T1000 (cell line): ENCODE measurements at regions not wholly inside any gene's neighbourhood (a gene's known extent, or its start where the extent isn't known, plus 50 kb on each side); places are given as distances from the start of the nearest gene placed in this dataset.
A peak's percentile ranks its signal among the peaks of the same experiment; 100 is the strongest.
"Not testable (repeated sequence)": the region's sequence is repeated elsewhere in the genome, so short reads cannot be mapped to it uniquely, and the experiment has no call there.

Experiments
- DNase-seq: peaks from one replicate; lab custom pipeline; 2025; ENCODE audit warnings: mixed read lengths; lab: John Stamatoyannopoulos, UW

GRCh38 chr6:156688620-156688971 lies 88.6 kb upstream of the ARID1B start:
- no peak for DNase-seq

GRCh38 chr6:156687789-156688619 lies 89.2 kb upstream of the ARID1B start:
- DNase-seq = peak; percentile 3

- peak; percentile 87 for DNase-seq
Observed at GRCh38 chr6:156686995-156687788, 90.0 kb upstream of the ARID1B start.

GRCh38 chr6:156686301-156686994 lies 90.7 kb upstream of the ARID1B start:
- DNase-seq = no peak

- DNase-seq = no peak
Observed at GRCh38 chr6:156685823-156686222, 91.4 kb upstream of the ARID1B start.

GRCh38 chr6:156683821-156684220 lies 93.4 kb upstream of the ARID1B start:
- no peak for DNase-seq

GRCh38 chr6:156676721-156677120 lies 100.5 kb upstream of the ARID1B start:
- no peak for DNase-seq

- no peak for DNase-seq
Observed at GRCh38 chr6:156674197-156674596, 103.0 kb upstream of the ARID1B start.

- not testable (repeated sequence) for DNase-seq
Observed at GRCh38 chr6:156670097-156670496, 107.1 kb upstream of the ARID1B start.

- no peak for DNase-seq
Observed at GRCh38 chr6:156662025-156662445, 115.1 kb upstream of the ARID1B start.

- DNase-seq = no peak
Observed at GRCh38 chr6:156660389-156660788, 116.8 kb upstream of the ARID1B start.

- DNase-seq = no peak
Observed at GRCh38 chr6:156659822-156660198, 117.4 kb upstream of the ARID1B start.

GRCh38 chr6:156658966-156659821 lies 118.0 kb upstream of the ARID1B start:
- no peak for DNase-seq

- no peak for DNase-seq
Observed at GRCh38 chr6:156658186-156658965, 118.8 kb upstream of the ARID1B start.

- no peak for DNase-seq
Observed at GRCh38 chr6:156657296-156657695, 119.9 kb upstream of the ARID1B start.

GRCh38 chr6:156654919-156655918 lies 122.0 kb upstream of the ARID1B start:
- DNase-seq = no peak

GRCh38 chr6:156652231-156652750 lies 124.9 kb upstream of the ARID1B start:
- DNase-seq = no peak

GRCh38 chr6:156651486-156651885 lies 125.7 kb upstream of the ARID1B start:
- no peak for DNase-seq

GRCh38 chr6:156650896-156651390 lies 126.2 kb upstream of the ARID1B start:
- DNase-seq = no peak
